ENCODE measurements at regions not wholly inside any gene's neighbourhood (a gene's known extent, or its start where the extent isn't known, plus 50 kb on each side); places are given as distances from the start of the nearest gene placed in this dataset.
"Not testable (repeated sequence)": the region's sequence is repeated elsewhere in the genome, so short reads cannot be mapped to it uniquely, and the experiment has no call there.

DNA sequence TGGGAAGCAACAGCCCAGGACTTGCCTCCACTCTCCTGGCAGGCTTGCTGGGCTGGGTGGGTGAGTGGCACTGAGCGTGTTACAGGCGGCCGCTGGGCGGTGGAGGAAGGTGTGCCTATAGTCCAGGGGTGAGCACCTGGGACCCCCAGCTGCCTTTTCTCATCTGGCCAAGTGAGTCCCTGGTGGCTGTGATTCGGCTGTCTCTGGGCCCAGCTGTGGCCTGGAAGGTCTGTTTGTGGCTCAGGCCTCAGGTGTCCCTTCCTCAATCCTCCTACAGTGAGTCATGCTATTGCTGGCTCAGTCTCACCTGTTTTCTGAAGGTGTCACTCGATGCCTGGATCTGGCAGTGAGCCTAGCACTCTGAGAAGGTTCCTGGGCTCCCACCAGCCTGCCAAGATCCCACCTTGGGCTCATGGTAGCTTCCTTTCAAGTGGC lies 564.2 kb downstream of the PTPRU start:
- TF ChIP-seq CTCF (IDR thresholded peaks at IDR 0.05) = no peak
- Histone ChIP-seq H3K36me3 (ENCODE audit: low read depth) (no peaks in the 10 kb centered on the region), H3K4me1 (ENCODE audit: low read depth) (no peaks in the 10 kb centered on the region), H3K9me3 (peaks cover 3% of the 10 kb centered on the region), H3K4me3 (no peak overlapping the region)
- ATAC-seq (no peak), DNase-seq (no peak)
- intact Hi-C loops (cut with DNase I, micrococcal nuclease) = no loop called here

GRCh38 chr1:29800120-29800519 lies 563.8 kb downstream of the PTPRU start:
- intact Hi-C loops (cut with DNase I, micrococcal nuclease) = no loop called here
- DNase-seq = no peak
- Histone ChIP-seq H3K4me1 (ENCODE audit: low read depth) (no peaks in the 10 kb centered on the region), H3K36me3 (ENCODE audit: low read depth) (no peaks in the 10 kb centered on the region), H3K4me3 (no peak overlapping the region), H3K9me3 (peaks cover 3% of the 10 kb centered on the region)
- ATAC-seq = no peak
- TF ChIP-seq CTCF (IDR thresholded peaks at IDR 0.05) = no peak

DNA sequence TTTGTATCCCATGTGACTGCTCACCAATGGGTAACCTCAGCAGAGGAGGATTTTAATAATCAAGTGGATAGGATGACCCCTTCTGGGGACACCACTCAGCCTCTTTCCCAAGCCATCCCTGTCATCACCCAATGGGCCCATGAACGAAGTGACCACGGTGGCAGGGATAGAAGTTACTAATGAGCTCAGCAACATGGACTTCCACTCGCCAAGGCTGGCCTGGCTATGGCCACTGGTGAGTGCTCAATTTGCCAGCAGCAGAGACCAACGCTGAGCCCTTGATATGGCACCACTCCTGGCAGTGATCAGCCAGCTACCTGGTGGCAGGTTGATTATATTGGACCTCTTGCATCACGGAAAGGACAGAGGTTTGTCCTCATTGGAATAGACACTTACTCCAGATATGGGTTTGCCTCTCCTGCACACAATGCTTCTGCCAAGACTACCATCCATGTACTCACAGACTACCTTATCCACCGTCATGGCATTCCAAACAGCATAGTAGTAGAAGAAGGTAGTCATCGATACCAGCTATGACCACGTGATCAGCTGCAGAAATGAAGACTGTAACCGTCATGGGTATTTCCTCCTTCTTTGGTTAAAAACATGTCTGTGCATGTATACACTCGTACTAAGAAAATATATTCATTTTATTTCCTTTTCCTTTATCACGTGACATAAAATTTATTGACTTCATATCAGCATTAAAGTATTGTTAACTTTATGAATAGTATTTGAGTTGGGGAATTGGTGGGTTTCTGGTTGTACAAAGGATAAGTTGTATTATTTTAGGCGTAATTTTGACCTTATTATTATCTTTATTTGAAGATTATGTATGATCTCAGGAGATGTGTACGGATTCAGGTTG lies 562.6 kb downstream of the PTPRU start:
- Histone ChIP-seq H3K4me3 (no peak overlapping the region), H3K9me3 (peaks cover 3% of the 10 kb centered on the region), H3K36me3 (ENCODE audit: low read depth) (no peaks in the 10 kb centered on the region), H3K4me1 (ENCODE audit: low read depth) (no peaks in the 10 kb centered on the region)
- ATAC-seq = no peak
- no peak for TF ChIP-seq CTCF (IDR thresholded peaks at IDR 0.05)
- no peak for DNase-seq
- intact Hi-C loops (cut with DNase I, micrococcal nuclease) = no loop called here

DNA sequence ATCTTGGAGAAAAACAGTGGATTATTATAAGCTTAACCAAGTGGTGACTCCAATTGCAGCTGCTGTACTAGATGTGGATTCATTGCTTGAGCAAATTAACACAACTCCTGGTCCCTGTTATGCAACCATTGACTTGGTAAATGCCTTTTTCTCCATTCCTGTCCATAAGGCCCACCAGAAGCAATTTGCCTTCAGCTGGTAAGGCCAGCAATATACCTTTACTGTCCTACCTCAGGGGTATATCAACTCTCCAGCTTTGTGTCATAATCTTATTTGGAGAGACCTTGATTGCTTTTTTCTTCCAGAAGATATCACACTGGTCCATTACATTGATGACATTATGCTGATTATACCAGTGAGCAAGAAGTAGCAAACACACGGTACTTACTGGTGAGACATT lies 560.8 kb downstream of the PTPRU start:
- H3K4me1 ChIP-seq (ENCODE audit: low read depth); DNase-seq; H3K9me3 ChIP-seq; H3K4me3 ChIP-seq; intact Hi-C loops (cut with DNase I, micrococcal nuclease); ATAC-seq; H3K36me3 ChIP-seq (ENCODE audit: low read depth): not testable (repeated sequence)

- intact Hi-C loops (cut with DNase I, micrococcal nuclease); DNase-seq: not testable (repeated sequence)
Measured at GRCh38 chr1:29795965-29796364, 559.6 kb downstream of the PTPRU start.

GRCh38 chr1:29793653-29794348 lies 557.5 kb downstream of the PTPRU start:
- Histone ChIP-seq H3K9me3 (peaks cover 3% of the 10 kb centered on the region), H3K4me1 (ENCODE audit: low read depth) (no peaks in the 10 kb centered on the region), H3K36me3 (ENCODE audit: low read depth) (no peaks in the 10 kb centered on the region), H3K4me3 (no peak overlapping the region)
- TF ChIP-seq CTCF (IDR thresholded peaks at IDR 0.05) = no peak
- ATAC-seq (no peak), DNase-seq (no peak)
- intact Hi-C loops (cut with DNase I, micrococcal nuclease) = no loop called here

More at GRCh38 chr1:29795965-29796364, 559.6 kb downstream of the PTPRU start:
- H3K4me3 ChIP-seq; ATAC-seq; H3K36me3 ChIP-seq (ENCODE audit: low read depth); H3K9me3 ChIP-seq; H3K4me1 ChIP-seq (ENCODE audit: low read depth): not testable (repeated sequence)

Measured in mucosa of descending colon (tissue), 3 donors.